ENCODE measurements at regions not wholly inside any gene's neighbourhood (a gene's known extent, or its start where the extent isn't known, plus 50 kb on each side); places are given as distances from the start of the nearest gene placed in this dataset.
"Not testable (repeated sequence)": the region's sequence is repeated elsewhere in the genome, so short reads cannot be mapped to it uniquely, and the experiment has no call there.

GRCh38 chr2:146990311-146991054 lies 854.3 kb upstream of the ACVR2A start:
- Mint-ChIP-seq H3K27ac (no peak overlapping the region), H3K36me3 (no peaks in the 10 kb centered on the region), H3K4me1 (no peaks in the 10 kb centered on the region), H3K9me3 (no peaks in the 10 kb centered on the region), H3K4me3 (no peak overlapping the region), H3K27me3 (peaks cover 2% of the 10 kb centered on the region)

GRCh38 chr2:146989741-146990140 lies 855.1 kb upstream of the ACVR2A start:
- H3K9me3 Mint-ChIP-seq = no peaks in the 10 kb centered on the region
- no peak overlapping the region for H3K27ac Mint-ChIP-seq
- H3K36me3 Mint-ChIP-seq = no peaks in the 10 kb centered on the region
- no peak overlapping the region for H3K4me3 Mint-ChIP-seq
- H3K4me1 Mint-ChIP-seq = no peaks in the 10 kb centered on the region
- peaks cover 2% of the 10 kb centered on the region for H3K27me3 Mint-ChIP-seq

GRCh38 chr2:146987996-146988395 lies 856.8 kb upstream of the ACVR2A start:
- H3K27me3 Mint-ChIP-seq = peaks cover 2% of the 10 kb centered on the region
- no peaks in the 10 kb centered on the region for H3K36me3 Mint-ChIP-seq
- H3K4me1 Mint-ChIP-seq = no peaks in the 10 kb centered on the region
- no peak overlapping the region for H3K4me3 Mint-ChIP-seq
- no peak overlapping the region for H3K27ac Mint-ChIP-seq
- no peaks in the 10 kb centered on the region for H3K9me3 Mint-ChIP-seq

GRCh38 chr2:146986161-146986560 lies 858.7 kb upstream of the ACVR2A start:
- Mint-ChIP-seq H3K27ac (no peak overlapping the region), H3K9me3 (no peaks in the 10 kb centered on the region), H3K27me3 (peaks cover 2% of the 10 kb centered on the region), H3K4me1 (no peaks in the 10 kb centered on the region), H3K4me3 (no peak overlapping the region), H3K36me3 (no peaks in the 10 kb centered on the region)

GRCh38 chr2:146985753-146986152 lies 859.1 kb upstream of the ACVR2A start:
- Mint-ChIP-seq H3K27me3 (peaks cover 2% of the 10 kb centered on the region), H3K4me3 (no peak overlapping the region), H3K9me3 (no peaks in the 10 kb centered on the region), H3K27ac (no peak overlapping the region), H3K36me3 (no peaks in the 10 kb centered on the region), H3K4me1 (no peaks in the 10 kb centered on the region)

GRCh38 chr2:146984014-146984413 lies 860.8 kb upstream of the ACVR2A start:
- Mint-ChIP-seq H3K4me3 (no peak overlapping the region), H3K9me3 (no peaks in the 10 kb centered on the region), H3K36me3 (no peaks in the 10 kb centered on the region), H3K27ac (no peak overlapping the region), H3K4me1 (no peaks in the 10 kb centered on the region), H3K27me3 (no peaks in the 10 kb centered on the region)

- no peak overlapping the region for H3K4me3 Mint-ChIP-seq
- no peak overlapping the region for H3K27ac Mint-ChIP-seq
- H3K36me3 Mint-ChIP-seq = no peaks in the 10 kb centered on the region
- H3K9me3 Mint-ChIP-seq = no peaks in the 10 kb centered on the region
- no peaks in the 10 kb centered on the region for H3K27me3 Mint-ChIP-seq
- H3K4me1 Mint-ChIP-seq = no peaks in the 10 kb centered on the region
These were observed 862.4 kb upstream of the ACVR2A start for GRCh38 chr2:146982393-146982846.

- no peaks in the 10 kb centered on the region for H3K9me3 Mint-ChIP-seq
- H3K36me3 Mint-ChIP-seq = no peaks in the 10 kb centered on the region
- H3K27ac Mint-ChIP-seq = no peak overlapping the region
- no peak overlapping the region for H3K4me3 Mint-ChIP-seq
- H3K27me3 Mint-ChIP-seq = no peaks in the 10 kb centered on the region
- H3K4me1 Mint-ChIP-seq = no peaks in the 10 kb centered on the region
These were observed 862.9 kb upstream of the ACVR2A start for GRCh38 chr2:146981921-146982320.

GRCh38 chr2:146979746-146980145 lies 865.1 kb upstream of the ACVR2A start:
- H3K27ac Mint-ChIP-seq = no peak overlapping the region
- no peaks in the 10 kb centered on the region for H3K36me3 Mint-ChIP-seq
- H3K4me3 Mint-ChIP-seq = no peak overlapping the region
- H3K4me1 Mint-ChIP-seq = no peaks in the 10 kb centered on the region
- H3K9me3 Mint-ChIP-seq = no peaks in the 10 kb centered on the region
- H3K27me3 Mint-ChIP-seq = no peaks in the 10 kb centered on the region

- Mint-ChIP-seq H3K4me3 (no peak overlapping the region), H3K9me3 (no peaks in the 10 kb centered on the region), H3K27me3 (no peaks in the 10 kb centered on the region), H3K4me1 (no peaks in the 10 kb centered on the region), H3K36me3 (no peaks in the 10 kb centered on the region), H3K27ac (no peak overlapping the region)
These were observed 866.0 kb upstream of the ACVR2A start for GRCh38 chr2:146978577-146979555.

GRCh38 chr2:146970981-146971380 lies 873.8 kb upstream of the ACVR2A start:
- not testable (repeated sequence) for H3K27ac Mint-ChIP-seq, H3K27me3 Mint-ChIP-seq, H3K36me3 Mint-ChIP-seq, H3K9me3 Mint-ChIP-seq, H3K4me3 Mint-ChIP-seq, H3K4me1 Mint-ChIP-seq

- H3K27ac Mint-ChIP-seq, H3K4me3 Mint-ChIP-seq, H3K27me3 Mint-ChIP-seq, H3K4me1 Mint-ChIP-seq, H3K36me3 Mint-ChIP-seq, H3K9me3 Mint-ChIP-seq: not testable (repeated sequence)
These were observed 875.1 kb upstream of the ACVR2A start for GRCh38 chr2:146969703-146970102.

GRCh38 chr2:146964494-146964893 lies 880.3 kb upstream of the ACVR2A start:
- H3K9me3 Mint-ChIP-seq = peaks cover 5% of the 10 kb centered on the region
- no peaks in the 10 kb centered on the region for H3K4me1 Mint-ChIP-seq
- H3K27ac Mint-ChIP-seq = no peak overlapping the region
- no peak overlapping the region for H3K4me3 Mint-ChIP-seq
- no peaks in the 10 kb centered on the region for H3K36me3 Mint-ChIP-seq
- H3K27me3 Mint-ChIP-seq = peaks cover 1% of the 10 kb centered on the region

- no peaks in the 10 kb centered on the region for H3K4me1 Mint-ChIP-seq
- H3K36me3 Mint-ChIP-seq = no peaks in the 10 kb centered on the region
- no peak overlapping the region for H3K27ac Mint-ChIP-seq
- H3K27me3 Mint-ChIP-seq = peaks cover 1% of the 10 kb centered on the region
- no peak overlapping the region for H3K4me3 Mint-ChIP-seq
- no peaks in the 10 kb centered on the region for H3K9me3 Mint-ChIP-seq
These were observed 890.3 kb upstream of the ACVR2A start for GRCh38 chr2:146954544-146954943.

GRCh38 chr2:146952696-146953095 lies 892.1 kb upstream of the ACVR2A start:
- Mint-ChIP-seq H3K27ac (no peak overlapping the region), H3K27me3 (peaks cover 1% of the 10 kb centered on the region), H3K9me3 (no peaks in the 10 kb centered on the region), H3K36me3 (no peaks in the 10 kb centered on the region), H3K4me1 (no peaks in the 10 kb centered on the region), H3K4me3 (no peak overlapping the region)

- H3K27ac Mint-ChIP-seq = no peak overlapping the region
- no peaks in the 10 kb centered on the region for H3K36me3 Mint-ChIP-seq
- H3K9me3 Mint-ChIP-seq = no peaks in the 10 kb centered on the region
- no peak overlapping the region for H3K4me3 Mint-ChIP-seq
- H3K4me1 Mint-ChIP-seq = no peaks in the 10 kb centered on the region
- H3K27me3 Mint-ChIP-seq = peaks cover 1% of the 10 kb centered on the region
These were observed 893.9 kb upstream of the ACVR2A start for GRCh38 chr2:146950911-146951310.

All from activated naive CD4-positive, alpha-beta T cell treated with anti-CD3 and anti-CD28 coated beads, Interleukin-2, amount 50 U/mL, for 24 hours (primary cell).